Panc1 (cell line): ENCODE measurements at regions not wholly inside any gene's neighbourhood (a gene's known extent, or its start where the extent isn't known, plus 50 kb on each side); places are given as distances from the start of the nearest gene placed in this dataset.

ENCODE experiments used
- ATAC-seq: fragments of 200-7000 bp; cut with Tn5 transposase; 2 replicates; pipeline ENCODE4 v1.9.1; 2020; ENCODE audit warnings: mild to moderate bottlenecking, moderate library complexity
- BruUV-seq: library from RNA; stranded (reverse); fragments of 400-500 nt; replicated peaks from 2 replicates; lab custom pipeline; 2021; lab: Mats Ljungman, UMichigan
- CTCF ChIA-PET: fragments of 300-600 bp; sonication (Branson Sonifier 250); formaldehyde crosslinking; loops from one replicate; lab custom pipeline; 2022; ENCODE audit warnings: antibody characterized with exemption; lab: Charles Lee
- POLR2A ChIA-PET: fragments of 300-600 bp; sonication (Branson Sonifier 250); formaldehyde crosslinking; loops from one replicate; lab custom pipeline; 2022; ENCODE audit warnings: antibody characterized with exemption; lab: Charles Lee
- DNase-seq: peaks from one replicate; pipeline ENCODE4 v3.0.0-alpha.2; 2010; ENCODE audit warnings: low read depth, low spot score
- H3K27ac ChIP-seq: 2 replicates; pipeline ENCODE4 v1.5.1; 2011; ENCODE audit warnings: mild to moderate bottlenecking, low read length, inconsistent platforms
- H3K27me3 ChIP-seq: fragments of 200-500 bp; sonication (Bioruptor generic); 2 replicates; pipeline ENCODE4 v1.6.0; 2014; ENCODE audit warnings: low read length, inconsistent platforms; ENCODE audit not compliant: control insufficient read depth, insufficient read depth
- H3K36me3 ChIP-seq: fragments of 200-500 bp; sonication (Bioruptor generic); 2 replicates; pipeline ENCODE4 v1.5.1; 2014; ENCODE audit warnings: inconsistent platforms, mild to moderate bottlenecking, low read length, moderate library complexity; ENCODE audit not compliant: control insufficient read depth, insufficient read depth
- H3K4me1 ChIP-seq: 2 replicates; pipeline ENCODE4 v1.5.1; 2011; ENCODE audit warnings: inconsistent platforms, mild to moderate bottlenecking, low read length, moderate library complexity; ENCODE audit not compliant: control insufficient read depth, insufficient read depth
- H3K4me3 ChIP-seq, 2 experiments: 2 replicates each; pipeline ENCODE4 v1.5.1; 2011 to 2012; ENCODE audit warnings: low read depth in 2 of 2, low read length in 2 of 2, mild to moderate bottlenecking in 2 of 2, inconsistent platforms in 1 of 2, moderate library complexity in 1 of 2
- H3K9me3 ChIP-seq: fragments of 200-500 bp; sonication (Bioruptor generic); 2 replicates; pipeline ENCODE4 v1.5.1; 2014; ENCODE audit warnings: low read depth, mild to moderate bottlenecking, inconsistent platforms, low read length, moderate library complexity; ENCODE audit not compliant: control insufficient read depth, insufficient read depth
- CTCF ChIP-seq: fragments of 450-650 bp; IDR thresholded peaks from 2 replicates; pipeline ENCODE4 v1.5.1; 2017; ENCODE audit warnings: mild to moderate bottlenecking
- POLR2AphosphoS5 ChIP-seq: IDR thresholded peaks from 2 replicates; pipeline ENCODE4 v1.6.1; 2012; ENCODE audit warnings: mild to moderate bottlenecking, low read depth, low read length, moderate library complexity
- REST ChIP-seq, 2 experiments: IDR thresholded peaks; 2 replicates each; pipeline ENCODE4 v1.6.1; 2011 to 2012; ENCODE audit warnings: low read depth in 2 of 2, control low read depth in 1 of 2, low read length in 1 of 2, mild to moderate bottlenecking in 1 of 2, moderate library complexity in 1 of 2; ENCODE audit not compliant: insufficient read depth in 1 of 2
- SIN3A ChIP-seq: IDR thresholded peaks from 2 replicates; pipeline ENCODE4 v1.6.1; 2012; ENCODE audit warnings: low read depth, mild to moderate bottlenecking, low read length, moderate library complexity, borderline replicate concordance; ENCODE audit not compliant: insufficient read depth
- TCF7L2 ChIP-seq: IDR thresholded peaks from 2 replicates; pipeline ENCODE4 v1.6.1; 2011; ENCODE audit warnings: mild to moderate bottlenecking, low read depth, low read length, inconsistent platforms
- in situ Hi-C: cut with HindIII; loops from 2 replicates; pipeline ENCODE4 v1.10.0; 2016; ENCODE audit warnings: low sequenced_read_pairs, low pct_unique_long_range_greater_than_20kb
- intact Hi-C: fragments of 100-400 bp; cut with micrococcal nuclease; formaldehyde crosslinking; loops from one replicate; pipeline ENCODE4 v1.10.0; 2022; ENCODE audit not compliant: unreplicated experiment

GRCh38 chr2:19132967-19133366, 225.5 kb downstream of the OSR1 start:
- no peak for TF ChIP-seq POLR2AphosphoS5
- no peak for TF ChIP-seq TCF7L2
- TF ChIP-seq SIN3A: no peak
- no peak for TF ChIP-seq CTCF
- no peak for TF ChIP-seq REST (IDR thresholded peaks at IDR 0.05; ENCODE audit: insufficient read depth in 1 of 2, low read depth in 2 of 2, low read length in 1 of 2)
- POLR2A ChIA-PET: no interaction called here
- in situ Hi-C loops: no loop called here
- intact Hi-C loops: no loop called here
- Histone ChIP-seq H3K36me3 (no peaks in the 10 kb centered on the region), H3K27me3 (no peaks in the 10 kb centered on the region), H3K27ac (no peak overlapping the region), H3K9me3 (no peaks in the 10 kb centered on the region), H3K4me3 (no peak overlapping the region), H3K4me1 (no peaks in the 10 kb centered on the region)
- ATAC-seq (no peak), DNase-seq (no peak)
- BruUV-seq: no TSS peak
- CTCF ChIA-PET: no interaction called here

GRCh38 chr2:19131871-19132270, 226.6 kb downstream of the OSR1 start:
- ATAC-seq (no peak), DNase-seq (no peak)
- BruUV-seq: no TSS peak
- intact Hi-C loops: no loop called here
- ChIA-PET CTCF (no interaction called here), POLR2A (no interaction called here)
- in situ Hi-C loops: no loop called here
- Histone ChIP-seq H3K4me1 (no peaks in the 10 kb centered on the region), H3K27ac (no peak overlapping the region), H3K4me3 (no peak overlapping the region), H3K36me3 (no peaks in the 10 kb centered on the region), H3K9me3 (no peaks in the 10 kb centered on the region), H3K27me3 (no peaks in the 10 kb centered on the region)
- TF ChIP-seq TCF7L2: no peak
- TF ChIP-seq CTCF: no peak
- TF ChIP-seq REST (IDR thresholded peaks at IDR 0.05; ENCODE audit: insufficient read depth in 1 of 2, low read depth in 2 of 2, low read length in 1 of 2): no peak
- no peak for TF ChIP-seq SIN3A
- TF ChIP-seq POLR2AphosphoS5: no peak
